Adrenal gland (tissue), 9 donors: ENCODE measurements at regions not wholly inside any gene's neighbourhood (a gene's known extent, or its start where the extent isn't known, plus 50 kb on each side); places are given as distances from the start of the nearest gene placed in this dataset.

Experiments
- DNase-seq, 7 donors: peaks; one replicate each; pipeline ENCODE4 v3.0.0-alpha.2; 2019 to 2020
- H3K27ac ChIP-seq, 5 donors: fragments of 200-600 bp; sonication (generic) in 4 of 5; 1 replicate in 3 of 5; 2 replicates in 2 of 5; pipeline versions ENCODE4 v1.5.1 to v1.8.0; 2016 to 2020; ENCODE audit warnings: mild to moderate bottlenecking in 1 of 5
- H3K27me3 ChIP-seq: fragments of 200-600 bp; 2 replicates; pipeline ENCODE4 v1.8.0; 2021
- H3K36me3 ChIP-seq, 2 donors: fragments of 200-600 bp; replicated peaks in 1 of 2; 1 replicate in 1 of 2; 2 replicates in 1 of 2; pipeline versions ENCODE4 v1.5.1 to v1.8.0; 2018 to 2022
- H3K4me1 ChIP-seq, 2 donors: fragments of 200-600 bp; replicated peaks in 1 of 2; 1 replicate in 1 of 2; 2 replicates in 1 of 2; pipeline versions ENCODE4 v1.5.1 to v1.8.0; 2018 to 2021
- H3K4me3 ChIP-seq, 4 donors: fragments of 200-600 bp; sonication (generic) in 3 of 4; one replicate each; pipeline ENCODE4 v1.5.1; 2016 to 2018
- H3K9me3 ChIP-seq, 3 donors: fragments of 200-600 bp; sonication (generic) in 1 of 3; replicated peaks in 1 of 3; 1 replicate in 2 of 3; 2 replicates in 1 of 3; pipeline versions ENCODE4 v1.5.1 to v1.8.0; 2016 to 2021
- CTCF ChIP-seq, 6 experiments: fragments of 450-650 bp in 4 of 6; fragments of 200-600 bp in 2 of 6; sonication (generic) in 1 of 6; IDR thresholded peaks; 1 replicate in 5 of 6; 2 replicates in 1 of 6; pipeline versions ENCODE4 v1.5.1 to v1.8.0; 2016 to 2021; ENCODE audit warnings: antibody characterized with exemption in 6 of 6, mild to moderate bottlenecking in 2 of 6, moderate library complexity in 1 of 6
- POLR2A ChIP-seq, 2 donors: fragments of 450-650 bp; IDR thresholded peaks; one replicate each; pipeline ENCODE4 v1.6.1; 2017; ENCODE audit warnings: antibody characterized with exemption in 2 of 2, mild to moderate bottlenecking in 2 of 2, moderate library complexity in 1 of 2
- WGBS, 4 donors: extraction: QIAGEN DNeasy Blood & Tissue Kit in 2 of 4; methylation state at CpG; one replicate each; pipeline versions ENCODE4 v1.1.5 to v1.1.7; 2013 to 2017; 5-methylcytosine and 5-hydroxymethylcytosine counted together
- intact Hi-C, 2 donors: fragments of 100-400 bp; cut with DNase I; formaldehyde crosslinking; loops; one replicate each; pipeline versions ENCODE4 v1.14.1 to v1.15.0; 2022 to 2023
- donor health status: healthy with polysubstance abuse.
- donor health status: Bipolar disorder and iron deficiency.
- donor health status: DM: yes; HTN: yes; CAD: no.
- donor health status: DM: no; HTN: no; CAD: no.
- donor health status: DM: no; HTN: no; CAD: no.

DNA sequence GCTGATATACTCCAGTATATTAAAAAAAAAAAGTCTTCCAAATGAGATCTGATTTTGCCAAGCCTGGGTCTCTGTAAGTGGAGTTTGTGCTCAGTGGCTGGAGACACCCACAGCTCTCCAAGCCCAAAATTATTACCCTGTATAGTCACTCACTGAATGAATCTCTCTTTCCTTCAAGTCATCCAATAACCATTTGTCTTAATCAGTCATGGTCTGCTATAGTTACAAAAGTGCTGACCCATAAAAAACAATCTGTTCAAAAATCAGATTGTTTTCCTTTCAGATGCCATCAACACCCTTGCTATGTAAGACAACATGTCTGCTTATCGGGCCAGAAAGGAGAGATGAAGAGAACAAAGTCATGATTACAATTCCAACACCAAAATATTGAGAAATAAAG is 159.4 kb upstream of the FST start:
- 78 to 96% (median 89%) methylated on average over 1 of the region's 1 CpG for WGBS, 4 donors
- Histone ChIP-seq H3K36me3 (no peaks in the 10 kb centered on the region), H3K4me1 (peaks cover 0 to 2% of the 10 kb centered on the region in 2 donors), H3K27ac (no peak overlapping the region), H3K27me3 (no peaks in the 10 kb centered on the region), H3K4me3 (no peak overlapping the region), H3K9me3 (no peaks in the 10 kb centered on the region)
- TF ChIP-seq POLR2A (IDR thresholded peaks at IDR 0.05) (no peak), CTCF (IDR thresholded peaks at IDR 0.05) (no peak)
- intact Hi-C loops = no loop called here
- no peak for DNase-seq

DNA sequence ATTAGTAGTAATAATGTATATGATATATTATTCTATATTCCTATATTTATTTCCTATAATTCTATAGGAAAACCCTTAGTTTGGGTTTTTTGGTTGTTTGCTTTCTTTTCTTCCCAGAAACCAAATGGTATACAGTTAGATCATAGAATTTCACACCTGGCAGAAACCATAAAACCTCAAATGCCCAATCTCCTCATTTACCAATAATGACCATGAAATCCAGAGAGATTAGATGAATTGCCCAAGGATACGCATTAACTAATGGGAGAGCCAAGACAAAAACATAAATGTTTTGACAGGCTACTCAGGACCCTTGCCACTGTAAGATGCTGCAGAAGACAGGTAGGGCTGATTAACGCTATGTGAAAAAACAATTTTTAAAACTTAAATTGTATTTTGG is 158.7 kb upstream of the FST start:
- intact Hi-C loops = no loop called here
- peaks cover 0 to 8% of the 10 kb centered on the region in 2 donors for H3K4me1 ChIP-seq
- DNase-seq = no peak
- H3K4me3 ChIP-seq = no peak overlapping the region
- H3K9me3 ChIP-seq = no peaks in the 10 kb centered on the region
- H3K27ac ChIP-seq = no peak overlapping the region
- no peaks in the 10 kb centered on the region for H3K36me3 ChIP-seq
- TF ChIP-seq POLR2A (IDR thresholded peaks at IDR 0.05) = no peak
- no peak for TF ChIP-seq CTCF (IDR thresholded peaks at IDR 0.05)
- WGBS, 4 donors = 91 to 93% (median 92%) methylated on average over 2 of the region's 2 CpGs
- H3K27me3 ChIP-seq = no peaks in the 10 kb centered on the region

GRCh38 chr5:53322257-53322656 is 158.2 kb upstream of the FST start:
- TF ChIP-seq POLR2A (IDR thresholded peaks at IDR 0.05) (no peak), CTCF (IDR thresholded peaks at IDR 0.05) (no peak)

DNA sequence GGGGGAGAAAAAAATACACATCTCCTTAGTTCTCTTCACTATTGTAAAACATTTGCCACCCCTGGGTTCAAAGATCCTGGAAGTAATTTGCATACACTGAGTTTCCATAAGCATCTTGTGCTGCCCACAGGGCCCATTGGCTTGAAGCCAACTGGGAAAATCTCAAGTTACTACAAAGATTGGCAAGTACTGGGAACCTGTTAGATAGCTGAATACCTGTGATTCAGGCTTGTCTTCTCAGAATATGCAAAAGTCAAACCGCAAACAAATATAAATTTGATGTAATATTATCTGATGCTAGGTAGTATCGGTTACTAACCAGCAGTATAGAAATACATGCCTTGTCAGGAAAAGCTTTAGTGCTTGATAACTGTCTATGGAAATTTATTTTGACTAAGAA is 156.9 kb upstream of the FST start:
- TF ChIP-seq POLR2A (IDR thresholded peaks at IDR 0.05) (no peak), CTCF (IDR thresholded peaks at IDR 0.05) (no peak)
- Histone ChIP-seq H3K4me1 (peaks cover 0 to 8% of the 10 kb centered on the region in 2 donors), H3K4me3 (no peak overlapping the region), H3K36me3 (no peaks in the 10 kb centered on the region), H3K27me3 (no peaks in the 10 kb centered on the region), H3K9me3 (no peaks in the 10 kb centered on the region), H3K27ac (no peak overlapping the region)
- intact Hi-C loops = no loop called here
- WGBS, 4 donors = 91 to 97% (median 94%) methylated on average over 2 of the region's 2 CpGs
- DNase-seq = no peak

More at GRCh38 chr5:53322257-53322656, 158.2 kb upstream of the FST start:
- no peak for DNase-seq
- 50 to 71% (median 63%) methylated on average over 1 of the region's 1 CpG for WGBS, 4 donors
- no peak overlapping the region for H3K27ac ChIP-seq
- no peaks in the 10 kb centered on the region for H3K36me3 ChIP-seq
- H3K4me1 ChIP-seq = peaks cover 0 to 8% of the 10 kb centered on the region in 2 donors
- H3K9me3 ChIP-seq = no peaks in the 10 kb centered on the region
- no peaks in the 10 kb centered on the region for H3K27me3 ChIP-seq
- intact Hi-C loops = no loop called here
- no peak overlapping the region for H3K4me3 ChIP-seq
